ENCODE measurements at regions not wholly inside any gene's neighbourhood (a gene's known extent, or its start where the extent isn't known, plus 50 kb on each side); places are given as distances from the start of the nearest gene placed in this dataset.

- no peak overlapping the region for H3K9ac ChIP-seq (ENCODE audit: insufficient read depth in 1 of 2, low read depth in 2 of 2, low read length in 2 of 2)
- H3K4me2 ChIP-seq (ENCODE audit: insufficient read depth, low read length) = no peak overlapping the region
- no peaks in the 10 kb centered on the region; the same call in 1 of the 2 replicates for H3K9me3 ChIP-seq (replicated peaks; ENCODE audit: control insufficient read depth, insufficient read depth, low read depth, low read length)
- intact Hi-C loops (cut with micrococcal nuclease) (no loop called here), in situ Hi-C loops (cut with MboI) (no loop called here)
- no peak overlapping the region for H3K27ac ChIP-seq (ENCODE audit: extremely low read depth, low read depth, low read length)
- H3K4me3 ChIP-seq = no peak overlapping the region
- no TSS peak for BruUV-seq (replicated peaks)
- TF ChIP-seq FOXK1 (CRISPR knock-in tag; IDR thresholded peaks at IDR 0.05; ENCODE audit: borderline replicate concordance) = no peak
- no peak for TF ChIP-seq AFF1 (IDR thresholded peaks at IDR 0.05; ENCODE audit: low read depth in 1 of 2, partially characterized antibody in 2 of 2)
- no peak for TF ChIP-seq ZNF282 (CRISPR knock-in tag; IDR thresholded peaks at IDR 0.05)
- TF ChIP-seq ERF (CRISPR knock-in tag; IDR thresholded peaks at IDR 0.05) = no peak
- TF ChIP-seq MBD1 (CRISPR knock-in tag; IDR thresholded peaks at IDR 0.05) = no peak
- TF ChIP-seq TOE1 (IDR thresholded peaks at IDR 0.05; ENCODE audit: borderline replicate concordance) = no peak
- TF ChIP-seq TOE1 (CRISPR knock-in tag; IDR thresholded peaks at IDR 0.05; ENCODE audit: borderline replicate concordance, low read depth) = no peak
- no peak for TF ChIP-seq KDM5B (IDR thresholded peaks at IDR 0.05; ENCODE audit: insufficient replicate concordance, low read depth, low read length)
- no peak for TF ChIP-seq CREB1 (IDR thresholded peaks at IDR 0.05)
- no peak for TF ChIP-seq CREB1 (CRISPR knock-in tag; IDR thresholded peaks at IDR 0.05)
- POLR2A ChIA-PET = no interaction called here
- H3K4me1 ChIP-seq (replicated peaks in 1 of 2; ENCODE audit: control insufficient read depth in 2 of 2, insufficient read depth in 2 of 2, low read length in 2 of 2) = no peaks in the 10 kb centered on the region; a peak in 1 of 5 replicates
- 0% methylated on average over 2 of the region's 2 CpGs for WGBS (ENCODE audit: insufficient coverage, low coverage, missing lambda C conversion rate)
- no peaks in the 10 kb centered on the region for H3K79me2 ChIP-seq (ENCODE audit: control insufficient read depth, insufficient read depth, low read length)
- H3K9me1 ChIP-seq (ENCODE audit: control insufficient read depth, insufficient read depth, low read length) = no peaks in the 10 kb centered on the region
- ATAC-seq = no peak
- CTCF ChIA-PET (ENCODE audit: low intra/inter-chr PET ratio) = no interaction called here
- 0 out of 2 replicates have a peak overlapping the region, but pooled peaks have one; percentile 65 for H2AFZ ChIP-seq (ENCODE audit: low read depth, low read length)
- H4K20me1 ChIP-seq (replicated peaks; ENCODE audit: control insufficient read depth, insufficient read depth, low read length) = no peaks in the 10 kb centered on the region
- no peaks in the 10 kb centered on the region for H3K36me3 ChIP-seq (ENCODE audit: control insufficient read depth, insufficient read depth, low read length)
- no peak for DNase-seq (ENCODE audit: extremely low read depth in 1 of 4, low spot score in 3 of 4)
- no peak for FAIRE-seq
- peaks cover 0 to 5% of the 10 kb centered on the region in 2 experiments; a peak in 1 of 5 replicates for H3K27me3 ChIP-seq (ENCODE audit: control insufficient read depth in 2 of 2, insufficient read depth in 2 of 2, low read length in 2 of 2)
These were observed 509.5 kb downstream of the TBL1XR1 start for GRCh38 chr3:176687754-176688153.

Data from K562 (cell line).